Vagina (tissue), 2 donors: ENCODE measurements at regions not wholly inside any gene's neighbourhood (a gene's known extent, or its start where the extent isn't known, plus 50 kb on each side); places are given as distances from the start of the nearest gene placed in this dataset.

ENCODE experiments used
- CTCF ChIP-seq, 3 experiments: fragments of 450-650 bp in 2 of 3; fragments of 200-600 bp in 1 of 3; sonication (generic) in 1 of 3; IDR thresholded peaks; one replicate each; pipeline ENCODE4 v1.5.1; 2017 to 2019; ENCODE audit warnings: antibody characterized with exemption in 3 of 3, mild to moderate bottlenecking in 2 of 3, moderate library complexity in 2 of 3
- POLR2AphosphoS5 ChIP-seq, 2 donors: sonication (generic); formaldehyde crosslinking; IDR thresholded peaks; one replicate each; pipeline ENCODE4 v1.9.0; 2017; ENCODE audit warnings: antibody characterized with exemption in 2 of 2, mild to moderate bottlenecking in 2 of 2, low read depth in 1 of 2; ENCODE audit not compliant: insufficient read depth in 1 of 2

GRCh38 chr2:67883316-67884087 is 179.3 kb downstream of the C1D start:
- TF ChIP-seq CTCF (IDR thresholded peaks at IDR 0.05) (no peak), POLR2AphosphoS5 (IDR thresholded peaks at IDR 0.05; ENCODE audit: insufficient read depth in 1 of 2, low read depth in 1 of 2) (no peak)
